Adrenal gland (tissue), 5 donors: ENCODE measurements at regions not wholly inside any gene's neighbourhood (a gene's known extent, or its start where the extent isn't known, plus 50 kb on each side); places are given as distances from the start of the nearest gene placed in this dataset.

Source experiments
- CTCF ChIP-seq, 6 experiments: fragments of 450-650 bp in 4 of 6; fragments of 200-600 bp in 2 of 6; sonication (generic) in 1 of 6; IDR thresholded peaks; 1 replicate in 5 of 6; 2 replicates in 1 of 6; pipeline versions ENCODE4 v1.5.1 to v1.8.0; 2016 to 2021; ENCODE audit warnings: antibody characterized with exemption in 6 of 6, mild to moderate bottlenecking in 2 of 6, moderate library complexity in 1 of 6
- POLR2A ChIP-seq, 2 donors: fragments of 450-650 bp; IDR thresholded peaks; one replicate each; pipeline ENCODE4 v1.6.1; 2017; ENCODE audit warnings: antibody characterized with exemption in 2 of 2, mild to moderate bottlenecking in 2 of 2, moderate library complexity in 1 of 2
- donor health status: DM: no; HTN: no; CAD: no.

GRCh38 chr9:105171076-105171475 lies 73.4 kb upstream of the SLC44A1 start:
- TF ChIP-seq CTCF (IDR thresholded peaks at IDR 0.05) (no peak), POLR2A (IDR thresholded peaks at IDR 0.05) (no peak)
